HCT116 (cell line): ENCODE measurements at regions not wholly inside any gene's neighbourhood (a gene's known extent, or its start where the extent isn't known, plus 50 kb on each side); places are given as distances from the start of the nearest gene placed in this dataset.

Experiments used
- ATAC-seq: fragments of 200-7000 bp; cut with Tn5 transposase; 2 replicates; pipeline ENCODE4 v1.9.1; 2020; ENCODE audit warnings: mild to moderate bottlenecking, moderate library complexity
- BruUV-seq: library from RNA; stranded (reverse); fragments of 400-500 nt; replicated peaks from 2 replicates; lab custom pipeline; 2021; lab: Mats Ljungman, UMichigan
- CTCF ChIA-PET: fragments of 300-600 bp; sonication (Branson Sonifier 250); formaldehyde crosslinking; loops from one replicate; lab custom pipeline; 2021; ENCODE audit warnings: antibody characterized with exemption; lab: Charles Lee
- POLR2A ChIA-PET: fragments of 300-600, 350-600 bp; sonication (Branson Sonifier 250); formaldehyde crosslinking; loops from one replicate; lab custom pipeline; 2021; ENCODE audit warnings: antibody characterized with exemption; lab: Charles Lee
- RAD21 ChIA-PET, 2 experiments: fragments of 300-600 bp; sonication (Branson Sonifier 250); formaldehyde crosslinking; loops; one replicate each; lab custom pipeline; 2023; ENCODE audit warnings: low total read pairs in 2 of 2; ENCODE audit not compliant: uncharacterized antibody in 2 of 2, unreplicated experiment in 2 of 2, low non-redundant PET in 1 of 2; lab: Charles Lee
- DNase-seq: peaks from one replicate; pipeline ENCODE4 v3.0.0-alpha.2; 2010; ENCODE audit warnings: low read depth, low spot score
- H2AFZ ChIP-seq: fragments of 200-600 bp; shearing (Covaris generic), sonication (generic); 2 replicates; pipeline ENCODE4 v1.6.1; 2017; ENCODE audit warnings: low read depth, mixed run types, mixed read lengths, antibody characterized with exemption, low read length; ENCODE audit not compliant: poor library complexity, severe bottlenecking
- H3K27ac ChIP-seq: 2 replicates; pipeline ENCODE4 v1.5.1; 2012; ENCODE audit warnings: low read depth, low read length
- H3K27me3 ChIP-seq: fragments of 200-600 bp; sonication (generic); 2 replicates; pipeline ENCODE4 v1.6.1; 2016; ENCODE audit warnings: mixed run types, low read length, mixed read lengths; ENCODE audit not compliant: insufficient read depth
- H3K36me3 ChIP-seq, 2 experiments: fragments of 200-500 bp in 1 of 2; fragments of 200-600 bp in 1 of 2; sonication (Bioruptor generic) in 1 of 2; sonication (generic) in 1 of 2; 2 replicates each; pipeline versions ENCODE4 v1.5.1 to v1.6.1; 2014 to 2016; ENCODE audit warnings: low read length in 2 of 2, inconsistent platforms in 1 of 2, mixed read lengths in 1 of 2, mixed run types in 1 of 2; ENCODE audit not compliant: insufficient read depth in 2 of 2, control insufficient read depth in 1 of 2
- H3K4me1 ChIP-seq, 2 experiments: fragments of 200-600 bp in 1 of 2; sonication (generic) in 1 of 2; 2 replicates each; pipeline versions ENCODE4 v1.5.1 to v1.6.1; 2012 to 2017; ENCODE audit warnings: low read length in 2 of 2, inconsistent platforms in 1 of 2, mild to moderate bottlenecking in 1 of 2, mixed read lengths in 1 of 2, mixed run types in 1 of 2, moderate library complexity in 1 of 2; ENCODE audit not compliant: insufficient read depth in 2 of 2, control insufficient read depth in 1 of 2
- H3K4me2 ChIP-seq: fragments of 200-600 bp; sonication (generic); 2 replicates; pipeline ENCODE4 v1.6.1; 2017; ENCODE audit warnings: mixed run types, low read length, mixed read lengths
- H3K4me3 ChIP-seq, 2 experiments: fragments of 200-600 bp in 1 of 2; sonication (generic) in 1 of 2; replicated peaks in 1 of 2; 2 replicates each; pipeline ENCODE4 v1.5.1; 2011 to 2016; ENCODE audit warnings: low read length in 2 of 2, control low read depth in 1 of 2, low read depth in 1 of 2, mild to moderate bottlenecking in 1 of 2, mixed read lengths in 1 of 2, mixed run types in 1 of 2
- H3K79me2 ChIP-seq: fragments of 200-600 bp; sonication (generic); 2 replicates; pipeline ENCODE4 v1.6.1; 2017; ENCODE audit warnings: mild to moderate bottlenecking, mixed run types, low read length, moderate library complexity, mixed read lengths; ENCODE audit not compliant: insufficient read depth
- H3K9ac ChIP-seq: fragments of 200-600 bp; sonication (generic); 2 replicates; pipeline ENCODE4 v1.6.1; 2016; ENCODE audit warnings: low read length, mixed read lengths
- H3K9me2 ChIP-seq: fragments of 200-600 bp; sonication (generic), shearing (Covaris generic); 2 replicates; pipeline ENCODE4 v1.6.1; 2017; ENCODE audit warnings: mixed run types, mild to moderate bottlenecking, moderate library complexity; ENCODE audit not compliant: insufficient read depth
- H3K9me3 ChIP-seq, 2 experiments: fragments of 200-500 bp in 1 of 2; fragments of 200-600 bp in 1 of 2; sonication (Bioruptor generic) in 1 of 2; sonication (generic) in 1 of 2; 2 replicates each; pipeline ENCODE4 v1.6.1; 2014 to 2017; ENCODE audit warnings: low read length in 2 of 2, mixed read lengths in 2 of 2, inconsistent platforms in 1 of 2, low read depth in 1 of 2, mild to moderate bottlenecking in 1 of 2, mixed run types in 1 of 2, moderate library complexity in 1 of 2; ENCODE audit not compliant: control insufficient read depth in 1 of 2, insufficient read depth in 1 of 2
- H4K20me1 ChIP-seq: fragments of 200-600 bp; sonication (generic), shearing (Covaris generic); 2 replicates; pipeline ENCODE4 v1.6.1; 2017; ENCODE audit warnings: mixed run types, mild to moderate bottlenecking, moderate library complexity; ENCODE audit not compliant: insufficient read depth
- ELF1 ChIP-seq: IDR thresholded peaks from 2 replicates; pipeline ENCODE4 v1.6.1; 2012; ENCODE audit warnings: low read depth, borderline replicate concordance
- EZH2 ChIP-seq: fragments of 200-600 bp; sonication (generic); IDR thresholded peaks from 2 replicates; pipeline ENCODE4 v1.6.1; 2017; ENCODE audit warnings: antibody characterized with exemption, mixed run types
- EZH2phosphoT487 ChIP-seq: fragments of 200-600 bp; IDR thresholded peaks from 2 replicates; pipeline ENCODE4 v1.6.1; 2018; ENCODE audit warnings: antibody characterized with exemption, borderline replicate concordance
- FOSL1 ChIP-seq: IDR thresholded peaks from 2 replicates; pipeline ENCODE4 v1.6.1; 2012; ENCODE audit warnings: low read depth
- MAX ChIP-seq: IDR thresholded peaks from 2 replicates; pipeline ENCODE4 v1.6.1; 2012
- RAD21 ChIP-seq: IDR thresholded peaks from 2 replicates; pipeline ENCODE4 v1.6.1; 2012; ENCODE audit warnings: low read depth, mild to moderate bottlenecking
- SP1 ChIP-seq: IDR thresholded peaks from 2 replicates; pipeline ENCODE4 v1.6.1; 2012; ENCODE audit warnings: low read depth
- SRF ChIP-seq: IDR thresholded peaks from 2 replicates; pipeline ENCODE4 v1.6.1; 2012; ENCODE audit warnings: low read depth
- ZNF274 ChIP-seq: fragments of 200-500 bp; sonication (Bioruptor generic); IDR thresholded peaks from 2 replicates; pipeline ENCODE4 v1.6.1; 2014; ENCODE audit warnings: mild to moderate bottlenecking, low read depth, low read length, inconsistent platforms
- intact Hi-C: fragments of 100-400 bp; cut with micrococcal nuclease; formaldehyde crosslinking; loops from 2 replicates; pipeline ENCODE4 v1.10.0; 2022
- TF ChIP-seq, protein P1 (sequence below): IDR thresholded peaks from 2 replicates; pipeline ENCODE4 v1.6.1; 2011; ENCODE audit warnings: mild to moderate bottlenecking, low read length, moderate library complexity; ENCODE audit not compliant: insufficient replicate concordance; ENCODE audit errors: extremely low read depth

- Histone ChIP-seq H3K9me3 (no peaks in the 10 kb centered on the region), H3K27ac (no peak overlapping the region), H3K4me2 (no peak overlapping the region), H3K27me3 (no peaks in the 10 kb centered on the region), H2AFZ (no peak overlapping the region), H3K4me1 (peaks cover 0 to 2% of the 10 kb centered on the region in 2 experiments; a peak in 1 of 4 replicates), H4K20me1 (no peaks in the 10 kb centered on the region), H3K79me2 (no peaks in the 10 kb centered on the region), H3K9ac (no peak overlapping the region), H3K4me3 (no peak overlapping the region), H3K9me2 (no peaks in the 10 kb centered on the region), H3K36me3 (no peaks in the 10 kb centered on the region)
- RAD21 ChIA-PET = no interaction called here
- TF ChIP-seq, protein P1, sequence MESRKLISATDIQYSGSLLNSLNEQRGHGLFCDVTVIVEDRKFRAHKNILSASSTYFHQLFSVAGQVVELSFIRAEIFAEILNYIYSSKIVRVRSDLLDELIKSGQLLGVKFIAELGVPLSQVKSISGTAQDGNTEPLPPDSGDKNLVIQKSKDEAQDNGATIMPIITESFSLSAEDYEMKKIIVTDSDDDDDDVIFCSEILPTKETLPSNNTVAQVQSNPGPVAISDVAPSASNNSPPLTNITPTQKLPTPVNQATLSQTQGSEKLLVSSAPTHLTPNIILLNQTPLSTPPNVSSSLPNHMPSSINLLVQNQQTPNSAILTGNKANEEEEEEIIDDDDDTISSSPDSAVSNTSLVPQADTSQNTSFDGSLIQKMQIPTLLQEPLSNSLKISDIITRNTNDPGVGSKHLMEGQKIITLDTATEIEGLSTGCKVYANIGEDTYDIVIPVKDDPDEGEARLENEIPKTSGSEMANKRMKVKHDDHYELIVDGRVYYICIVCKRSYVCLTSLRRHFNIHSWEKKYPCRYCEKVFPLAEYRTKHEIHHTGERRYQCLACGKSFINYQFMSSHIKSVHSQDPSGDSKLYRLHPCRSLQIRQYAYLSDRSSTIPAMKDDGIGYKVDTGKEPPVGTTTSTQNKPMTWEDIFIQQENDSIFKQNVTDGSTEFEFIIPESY = no peak
- no peak for TF ChIP-seq EZH2phosphoT487
- TF ChIP-seq SP1 = no peak
- TF ChIP-seq FOSL1 = no peak
- TF ChIP-seq RAD21 = no peak
- TF ChIP-seq ZNF274 = no peak
- no peak for TF ChIP-seq SRF
- no peak for TF ChIP-seq MAX
- TF ChIP-seq ELF1 = no peak
- no peak for TF ChIP-seq EZH2
- ATAC-seq (no peak), DNase-seq (no peak)
- CTCF ChIA-PET = no interaction called here
- POLR2A ChIA-PET = no interaction called here
- BruUV-seq = no TSS peak
- intact Hi-C loops = no loop called here
Measured at GRCh38 chr7:47688311-47689100, 106.6 kb upstream of the TNS3 start.
